Fibroblast of lung (primary cell): ENCODE measurements at regions not wholly inside any gene's neighbourhood (a gene's known extent, or its start where the extent isn't known, plus 50 kb on each side); places are given as distances from the start of the nearest gene placed in this dataset.

Experiments
- DNase-seq, 2 donors: peaks; one replicate each; pipeline versions ENCODE4 v3.0.0 to v3.0.0-alpha.2; 2010; ENCODE audit warnings: low read depth in 2 of 2
- H2AFZ ChIP-seq: 2 replicates; pipeline ENCODE4 v1.5.1; 2012; ENCODE audit warnings: low read length, control low read depth, inconsistent platforms
- H3K27ac ChIP-seq: 2 replicates; pipeline ENCODE4 v1.5.1; 2011; ENCODE audit warnings: low read length, control low read depth; ENCODE audit not compliant: insufficient read depth
- H3K27me3 ChIP-seq: 2 replicates; pipeline ENCODE4 v1.5.1; 2011; ENCODE audit warnings: mild to moderate bottlenecking, low read length; ENCODE audit not compliant: control insufficient read depth, insufficient read depth
- H3K36me3 ChIP-seq: 2 replicates; pipeline ENCODE4 v1.5.1; 2011; ENCODE audit warnings: low read length; ENCODE audit not compliant: control insufficient read depth, insufficient read depth
- H3K4me1 ChIP-seq: 2 replicates; pipeline ENCODE4 v1.5.1; 2011; ENCODE audit warnings: low read length; ENCODE audit not compliant: control insufficient read depth, insufficient read depth; ENCODE audit errors: extremely low read depth
- H3K4me2 ChIP-seq: 2 replicates; pipeline ENCODE4 v1.5.1; 2011; ENCODE audit warnings: low read length, control low read depth; ENCODE audit not compliant: insufficient read depth; ENCODE audit errors: extremely low read depth
- H3K4me3 ChIP-seq, 4 experiments: fragments of 200-600 bp in 1 of 4; sonication (generic) in 1 of 4; replicated peaks in 1 of 4; 2 replicates each; pipeline ENCODE4 v1.5.1; 2011 to 2016; ENCODE audit warnings: low read length in 4 of 4, low read depth in 3 of 4, mild to moderate bottlenecking in 3 of 4, control low read depth in 2 of 4, inconsistent platforms in 1 of 4, mixed read lengths in 1 of 4; ENCODE audit not compliant: insufficient read depth in 1 of 4; ENCODE audit errors: control extremely low read depth in 1 of 4
- H3K79me2 ChIP-seq: 2 replicates; pipeline ENCODE4 v1.5.1; 2012; ENCODE audit warnings: mild to moderate bottlenecking, low read length, inconsistent platforms; ENCODE audit not compliant: control insufficient read depth, insufficient read depth
- H3K9ac ChIP-seq: 2 replicates; pipeline ENCODE4 v1.5.1; 2011; ENCODE audit warnings: mild to moderate bottlenecking, low read length, control low read depth; ENCODE audit not compliant: insufficient read depth
- H3K9me3 ChIP-seq: 2 replicates; pipeline ENCODE4 v1.5.1; 2012; ENCODE audit warnings: low read depth, low read length; ENCODE audit not compliant: control insufficient read depth, insufficient read depth
- H4K20me1 ChIP-seq: 2 replicates; pipeline ENCODE4 v1.5.1; 2011; ENCODE audit warnings: low read length; ENCODE audit not compliant: control insufficient read depth, insufficient read depth; ENCODE audit errors: extremely low read depth
- EZH2 ChIP-seq: IDR thresholded peaks from 2 replicates; pipeline ENCODE4 v1.5.1; 2012; ENCODE audit warnings: low read length, control low read depth, mild to moderate bottlenecking; ENCODE audit errors: missing control alignments
- TF ChIP-seq, protein P1 (sequence below), 2 donors: IDR thresholded peaks in 1 of 2; conservative IDR thresholded peaks in 1 of 2; 1 replicate in 1 of 2; 2 replicates in 1 of 2; pipeline ENCODE4 v1.5.1; 2011 to 2012; ENCODE audit warnings: low read length in 2 of 2, control low read depth in 1 of 2, inconsistent platforms in 1 of 2, low read depth in 1 of 2, mild to moderate bottlenecking in 1 of 2

DNA sequence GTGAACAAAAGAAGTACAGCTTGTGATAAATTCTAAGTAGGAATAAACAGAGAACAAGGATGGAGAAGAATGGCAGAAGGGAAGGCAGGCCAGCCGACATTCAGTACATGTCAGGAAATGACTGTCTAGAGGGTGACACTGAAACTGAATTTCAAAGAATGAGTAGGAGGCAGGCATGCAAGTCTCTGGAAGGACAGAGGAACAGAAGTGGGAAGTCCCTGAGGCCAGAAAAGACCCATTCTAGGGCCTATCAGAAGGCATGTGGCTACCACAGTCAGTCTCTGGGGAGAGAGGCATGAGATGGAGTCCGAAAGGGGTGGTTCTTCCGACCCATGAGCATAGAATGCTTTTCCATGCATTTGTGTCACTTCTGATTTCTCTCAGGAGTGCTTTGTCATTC lies 243.5 kb upstream of the UBE2E2 start:
- Histone ChIP-seq H3K4me3 (no peak overlapping the region), H4K20me1 (no peaks in the 10 kb centered on the region), H3K36me3 (no peaks in the 10 kb centered on the region), H2AFZ (no peak overlapping the region), H3K27ac (no peak overlapping the region), H3K79me2 (no peaks in the 10 kb centered on the region), H3K9me3 (no peaks in the 10 kb centered on the region), H3K27me3 (no peaks in the 10 kb centered on the region), H3K9ac (no peak overlapping the region), H3K4me1 (no peaks in the 10 kb centered on the region), H3K4me2 (no peak overlapping the region)
- no peak for DNase-seq
- no peak for TF ChIP-seq EZH2
- TF ChIP-seq, protein P1, sequence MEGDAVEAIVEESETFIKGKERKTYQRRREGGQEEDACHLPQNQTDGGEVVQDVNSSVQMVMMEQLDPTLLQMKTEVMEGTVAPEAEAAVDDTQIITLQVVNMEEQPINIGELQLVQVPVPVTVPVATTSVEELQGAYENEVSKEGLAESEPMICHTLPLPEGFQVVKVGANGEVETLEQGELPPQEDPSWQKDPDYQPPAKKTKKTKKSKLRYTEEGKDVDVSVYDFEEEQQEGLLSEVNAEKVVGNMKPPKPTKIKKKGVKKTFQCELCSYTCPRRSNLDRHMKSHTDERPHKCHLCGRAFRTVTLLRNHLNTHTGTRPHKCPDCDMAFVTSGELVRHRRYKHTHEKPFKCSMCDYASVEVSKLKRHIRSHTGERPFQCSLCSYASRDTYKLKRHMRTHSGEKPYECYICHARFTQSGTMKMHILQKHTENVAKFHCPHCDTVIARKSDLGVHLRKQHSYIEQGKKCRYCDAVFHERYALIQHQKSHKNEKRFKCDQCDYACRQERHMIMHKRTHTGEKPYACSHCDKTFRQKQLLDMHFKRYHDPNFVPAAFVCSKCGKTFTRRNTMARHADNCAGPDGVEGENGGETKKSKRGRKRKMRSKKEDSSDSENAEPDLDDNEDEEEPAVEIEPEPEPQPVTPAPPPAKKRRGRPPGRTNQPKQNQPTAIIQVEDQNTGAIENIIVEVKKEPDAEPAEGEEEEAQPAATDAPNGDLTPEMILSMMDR (conservative IDR thresholded peaks at IDR 0.05 in 1 of 2, IDR thresholded peaks at IDR 0.05 in 1 of 2; ENCODE audit: low read depth in 1 of 2, low read length in 2 of 2) = no peak

DNA sequence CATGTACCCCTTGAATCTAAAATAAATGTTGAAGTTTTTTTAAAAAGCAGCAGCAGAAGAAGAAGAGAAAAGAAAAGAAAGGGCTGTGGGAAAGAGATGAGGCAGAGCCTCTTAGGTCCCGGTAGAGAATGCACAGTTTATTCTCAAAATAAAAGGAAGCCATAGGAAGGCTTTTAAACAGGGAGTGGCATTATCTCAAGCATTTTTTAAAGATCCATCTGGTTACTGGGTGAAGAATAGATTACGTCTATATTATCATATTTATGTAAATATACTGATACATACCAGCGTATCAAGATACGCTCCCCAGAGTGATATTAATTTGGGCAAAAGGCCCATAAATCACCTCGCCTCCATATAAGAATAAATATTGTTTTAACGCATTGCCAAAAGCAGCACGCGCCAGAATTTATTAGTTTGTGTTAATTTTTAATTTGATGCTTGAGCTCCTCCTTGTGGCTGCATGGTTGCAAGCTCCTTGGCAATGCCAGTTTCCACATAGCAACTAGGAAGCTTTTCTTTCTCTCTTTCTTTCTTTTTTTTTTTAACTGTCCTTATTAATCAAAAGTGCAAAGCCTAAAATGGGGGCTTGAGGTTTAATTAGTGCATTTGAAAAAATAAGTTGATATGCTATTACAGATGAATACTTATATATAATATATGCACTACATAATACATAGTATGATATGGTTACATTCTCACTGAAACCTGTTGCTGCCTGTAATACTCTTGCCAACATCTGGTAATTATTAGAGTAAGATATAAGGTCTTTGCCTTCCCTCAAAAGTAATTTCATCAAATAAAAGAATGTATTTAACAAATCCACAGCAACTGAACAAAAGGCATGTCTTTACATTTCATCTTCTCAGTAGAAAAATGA lies 242.8 kb upstream of the UBE2E2 start:
- no peak for TF ChIP-seq EZH2
- TF ChIP-seq, protein P1 (conservative IDR thresholded peaks at IDR 0.05 in 1 of 2, IDR thresholded peaks at IDR 0.05 in 1 of 2; ENCODE audit: low read depth in 1 of 2, low read length in 2 of 2) = peak; percentile 85 to 88

DNA sequence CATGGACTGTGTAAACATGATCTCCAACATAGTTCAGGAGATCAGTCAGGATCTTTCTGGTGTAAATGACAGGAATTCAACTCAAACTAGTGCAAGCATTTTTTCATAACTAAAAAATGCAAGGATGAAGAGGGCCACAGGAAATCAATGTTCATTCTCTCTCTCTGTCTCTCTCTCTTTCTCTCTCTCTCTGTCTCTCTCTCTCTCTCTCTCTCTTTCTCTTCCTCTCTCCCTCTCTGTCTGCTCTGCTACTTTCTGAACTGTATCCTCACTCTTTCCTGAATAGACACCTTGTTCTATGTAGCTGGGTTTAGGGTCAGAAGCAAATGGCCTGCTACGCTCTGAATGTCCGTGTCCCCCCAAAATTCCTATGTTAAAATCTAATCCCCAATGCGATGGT lies 240.9 kb upstream of the UBE2E2 start:
- TF ChIP-seq, protein P1 (conservative IDR thresholded peaks at IDR 0.05 in 1 of 2, IDR thresholded peaks at IDR 0.05 in 1 of 2; ENCODE audit: low read depth in 1 of 2, low read length in 2 of 2) = no peak
- TF ChIP-seq EZH2 = no peak
- no peak overlapping the region for H2AFZ ChIP-seq
- no peaks in the 10 kb centered on the region for H3K9me3 ChIP-seq
- H3K27me3 ChIP-seq = no peaks in the 10 kb centered on the region
- H3K27ac ChIP-seq = no peak overlapping the region
- no peaks in the 10 kb centered on the region for H3K79me2 ChIP-seq
- H3K4me3 ChIP-seq = no peak overlapping the region
- no peaks in the 10 kb centered on the region for H3K4me1 ChIP-seq
- no peak for DNase-seq
- H4K20me1 ChIP-seq = no peaks in the 10 kb centered on the region
- H3K4me2 ChIP-seq = no peak overlapping the region
- no peak overlapping the region for H3K9ac ChIP-seq
- H3K36me3 ChIP-seq = no peaks in the 10 kb centered on the region

More for the DNA sequence above, 242.8 kb upstream of the UBE2E2 start:
- Histone ChIP-seq H3K4me3 (no peak overlapping the region), H3K4me1 (no peaks in the 10 kb centered on the region), H3K9ac (no peak overlapping the region), H3K9me3 (no peaks in the 10 kb centered on the region), H3K27ac (no peak overlapping the region), H2AFZ (no peak overlapping the region), H4K20me1 (no peaks in the 10 kb centered on the region), H3K27me3 (no peaks in the 10 kb centered on the region), H3K4me2 (no peak overlapping the region), H3K36me3 (no peaks in the 10 kb centered on the region), H3K79me2 (no peaks in the 10 kb centered on the region)
- peak; percentile 20 to 70 for DNase-seq
